ENCODE measurements at regions not wholly inside any gene's neighbourhood (a gene's known extent, or its start where the extent isn't known, plus 50 kb on each side); places are given as distances from the start of the nearest gene placed in this dataset.

DNA sequence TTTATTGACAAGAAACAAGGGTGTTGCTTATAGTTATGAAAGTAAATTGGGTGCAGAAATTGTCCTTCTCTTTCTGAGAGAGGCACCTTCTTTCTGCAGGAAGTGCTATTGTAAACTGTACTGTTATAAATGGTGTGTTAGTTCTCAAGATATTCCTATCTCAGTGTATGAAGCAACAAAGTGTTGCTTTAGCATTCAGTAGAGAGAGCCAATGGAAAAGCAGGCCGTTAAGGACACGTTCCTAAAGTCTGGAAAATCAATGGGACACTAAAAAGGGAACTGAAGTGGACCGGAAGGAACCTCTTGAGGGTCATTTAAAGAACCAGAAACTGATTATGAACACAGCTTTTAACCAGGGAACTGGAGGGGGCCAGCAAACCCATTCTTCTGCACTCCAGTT lies 510.0 kb upstream of the ZEB2 start:
- H3K9me3 ChIP-seq (replicated peaks; ENCODE audit: control insufficient read depth, low read depth, low read length), result no peaks in the 10 kb centered on the region
- H3K27me3 ChIP-seq (ENCODE audit: control insufficient read depth, insufficient read depth, low read length), result no peaks in the 10 kb centered on the region
- no peaks in the 10 kb centered on the region for H3K4me1 ChIP-seq (ENCODE audit: control insufficient read depth, insufficient read depth, low read length)
- H3K4me3 ChIP-seq (ENCODE audit: low read length), result no peak overlapping the region
- DNase-seq, result no peak
- no peaks in the 10 kb centered on the region for H3K36me3 ChIP-seq (ENCODE audit: control insufficient read depth, insufficient read depth, low read length)
- no peak overlapping the region for H3K27ac ChIP-seq (ENCODE audit: low read length)
- 28% methylated on average over 3 of the region's 3 CpGs for WGBS (ENCODE audit: insufficient coverage)

DNA sequence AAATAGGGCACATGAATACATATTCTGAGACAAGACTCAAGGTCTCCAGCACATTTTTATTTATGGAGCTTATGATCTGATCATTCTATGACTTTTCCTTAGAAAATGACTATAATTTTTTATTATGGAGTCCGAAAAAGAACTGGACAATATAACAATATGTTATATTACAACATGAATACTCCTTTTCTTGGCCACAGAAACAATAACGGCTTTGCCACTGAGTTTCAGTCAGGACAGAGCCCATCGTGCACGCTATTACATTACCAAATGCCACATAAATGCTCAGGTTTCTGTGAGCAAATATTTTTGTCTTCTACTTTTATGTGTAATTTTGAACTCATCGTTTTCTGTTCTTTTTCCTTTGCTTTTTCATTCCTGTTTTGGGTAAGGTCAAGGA lies 509.2 kb upstream of the ZEB2 start:
- Histone ChIP-seq H3K36me3 (ENCODE audit: control insufficient read depth, insufficient read depth, low read length) (no peaks in the 10 kb centered on the region), H3K4me1 (ENCODE audit: control insufficient read depth, insufficient read depth, low read length) (no peaks in the 10 kb centered on the region), H3K9me3 (replicated peaks; ENCODE audit: control insufficient read depth, low read depth, low read length) (no peaks in the 10 kb centered on the region), H3K4me3 (ENCODE audit: low read length) (no peak overlapping the region), H3K27ac (ENCODE audit: low read length) (no peak overlapping the region), H3K27me3 (ENCODE audit: control insufficient read depth, insufficient read depth, low read length) (no peaks in the 10 kb centered on the region)
- no CpG with 5 or more reads among the region's 5 CpGs for WGBS (ENCODE audit: insufficient coverage)
- DNase-seq, result no peak

DNA sequence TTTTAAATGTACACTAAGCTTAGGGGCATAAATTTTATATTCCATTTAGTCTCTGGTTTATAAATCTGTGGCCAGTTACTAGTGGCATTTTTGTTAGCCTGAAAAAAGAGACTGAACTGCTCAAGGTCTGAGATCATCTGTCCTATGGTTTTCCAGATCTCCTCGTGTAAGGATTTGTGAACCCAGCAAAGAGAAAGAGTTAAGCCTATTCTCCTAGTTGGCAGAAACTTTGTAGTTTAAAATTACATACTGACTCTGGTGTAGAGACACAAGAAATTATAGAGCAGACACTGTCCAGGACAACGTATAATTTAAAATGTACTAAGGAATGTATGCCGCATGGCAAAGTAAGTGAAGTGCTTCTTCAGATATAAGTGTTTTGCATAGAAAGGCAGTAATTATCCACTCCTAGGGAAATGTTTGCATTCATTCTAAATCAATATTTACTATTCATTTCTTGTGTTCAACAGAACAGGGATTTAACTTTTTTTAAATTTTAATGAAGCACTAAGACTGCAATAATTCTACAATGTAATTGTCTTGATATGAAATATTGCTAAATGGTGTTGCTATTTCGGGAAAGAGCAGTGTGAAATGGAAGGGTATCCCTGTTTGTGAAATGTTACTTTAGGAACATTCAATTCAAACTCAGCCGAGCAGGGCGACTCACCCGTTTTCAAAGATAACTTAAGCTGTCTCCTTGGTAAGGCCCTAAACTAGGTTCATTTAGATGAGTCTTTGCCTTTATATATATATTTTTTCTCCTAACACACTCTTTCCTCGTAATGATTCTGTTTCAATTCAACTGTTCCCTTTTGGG lies 508.4 kb upstream of the ZEB2 start:
- no peak overlapping the region for H3K27ac ChIP-seq (ENCODE audit: low read length)
- no CpG with 5 or more reads among the region's 8 CpGs for WGBS (ENCODE audit: insufficient coverage)
- DNase-seq, result no peak

DNA sequence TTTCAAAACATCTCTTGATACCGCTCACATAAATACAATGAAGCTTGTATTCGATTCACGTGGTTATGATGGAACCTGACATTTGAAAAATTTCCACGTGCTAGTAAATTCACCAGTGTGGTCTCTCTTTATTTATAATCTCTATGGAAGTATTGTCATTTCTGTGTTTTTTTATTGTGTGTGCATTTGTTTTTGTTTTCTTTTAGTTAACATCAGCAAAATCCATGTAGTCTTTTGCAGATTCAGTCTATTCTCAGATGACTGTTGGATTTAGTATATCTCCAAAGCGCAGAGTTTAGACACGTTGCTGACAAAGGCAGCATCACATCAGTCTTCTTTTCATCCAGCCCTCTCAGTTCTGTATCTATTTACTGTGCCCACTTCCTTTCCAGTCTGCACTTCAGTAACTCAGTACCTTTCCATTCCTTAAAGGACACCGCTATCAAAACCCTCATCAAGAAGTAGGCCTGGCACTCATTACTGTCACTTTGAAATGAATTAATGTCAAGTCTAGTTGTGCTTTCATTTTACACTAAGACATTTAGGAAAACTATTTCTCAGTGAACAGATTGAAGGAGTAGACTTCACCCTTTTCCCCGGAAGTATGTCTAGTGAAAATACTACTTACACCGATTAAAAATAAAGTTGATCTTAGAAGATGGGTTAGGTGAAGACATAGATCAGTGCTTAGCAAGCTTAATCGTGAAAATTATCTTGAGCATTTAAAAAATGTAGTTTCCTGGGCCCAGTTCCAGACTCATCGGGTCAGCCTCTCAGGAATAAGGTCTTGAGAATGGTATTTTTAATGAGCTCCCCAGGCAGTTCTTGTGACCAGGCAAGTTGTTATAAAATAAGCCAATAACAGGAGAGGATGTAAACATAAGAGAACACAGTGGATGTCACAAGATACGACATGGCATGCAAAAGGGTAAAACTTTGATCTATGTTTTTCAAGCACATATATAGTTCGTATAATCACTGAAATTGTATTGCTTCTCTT lies 506.8 kb upstream of the ZEB2 start:
- no peaks in the 10 kb centered on the region for H3K9me3 ChIP-seq (replicated peaks; ENCODE audit: control insufficient read depth, low read depth, low read length)
- no peaks in the 10 kb centered on the region for H3K36me3 ChIP-seq (ENCODE audit: control insufficient read depth, insufficient read depth, low read length)
- no peaks in the 10 kb centered on the region for H3K4me1 ChIP-seq (ENCODE audit: control insufficient read depth, insufficient read depth, low read length)
- no peak for DNase-seq
- no peak overlapping the region for H3K27ac ChIP-seq (ENCODE audit: low read length)
- no peaks in the 10 kb centered on the region for H3K27me3 ChIP-seq (ENCODE audit: control insufficient read depth, insufficient read depth, low read length)
- no peak overlapping the region for H3K4me3 ChIP-seq (ENCODE audit: low read length)
- WGBS (ENCODE audit: insufficient coverage), result 19% methylated on average over 3 of the region's 13 CpGs

More for the DNA sequence above, 508.4 kb upstream of the ZEB2 start:
- no peaks in the 10 kb centered on the region for H3K9me3 ChIP-seq (replicated peaks; ENCODE audit: control insufficient read depth, low read depth, low read length)
- H3K27me3 ChIP-seq (ENCODE audit: control insufficient read depth, insufficient read depth, low read length), result no peaks in the 10 kb centered on the region
- no peaks in the 10 kb centered on the region for H3K36me3 ChIP-seq (ENCODE audit: control insufficient read depth, insufficient read depth, low read length)
- no peak overlapping the region for H3K4me3 ChIP-seq (ENCODE audit: low read length)
- no peaks in the 10 kb centered on the region for H3K4me1 ChIP-seq (ENCODE audit: control insufficient read depth, insufficient read depth, low read length)

DNA sequence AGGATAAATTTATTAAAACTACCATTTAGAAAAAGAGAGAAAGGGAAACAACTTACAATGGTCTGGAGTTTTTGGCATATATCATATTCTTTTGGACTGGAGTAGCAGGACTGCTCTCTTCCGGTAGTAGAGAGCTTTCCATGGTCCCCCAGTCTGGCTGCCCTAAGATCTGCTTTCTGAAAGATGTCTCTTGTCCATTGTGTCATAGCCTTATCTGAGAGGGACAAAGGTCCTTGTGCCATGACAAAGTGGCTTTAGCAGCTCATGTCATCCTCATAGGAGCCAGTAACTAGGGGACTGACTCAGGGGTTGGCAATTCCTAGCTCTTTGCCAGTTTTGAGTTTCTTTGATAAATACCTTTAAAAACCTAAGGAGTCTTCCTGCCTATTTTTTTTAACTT lies 505.5 kb upstream of the ZEB2 start:
- H3K36me3 ChIP-seq (ENCODE audit: control insufficient read depth, insufficient read depth, low read length), result no peaks in the 10 kb centered on the region
- no peak overlapping the region for H3K27ac ChIP-seq (ENCODE audit: low read length)
- H3K4me3 ChIP-seq (ENCODE audit: low read length), result no peak overlapping the region
- WGBS (ENCODE audit: insufficient coverage), result 100% methylated on average over 1 of the region's 1 CpG
- no peak for DNase-seq
- H3K4me1 ChIP-seq (ENCODE audit: control insufficient read depth, insufficient read depth, low read length), result no peaks in the 10 kb centered on the region
- no peaks in the 10 kb centered on the region for H3K27me3 ChIP-seq (ENCODE audit: control insufficient read depth, insufficient read depth, low read length)
- no peaks in the 10 kb centered on the region for H3K9me3 ChIP-seq (replicated peaks; ENCODE audit: control insufficient read depth, low read depth, low read length)

DNA sequence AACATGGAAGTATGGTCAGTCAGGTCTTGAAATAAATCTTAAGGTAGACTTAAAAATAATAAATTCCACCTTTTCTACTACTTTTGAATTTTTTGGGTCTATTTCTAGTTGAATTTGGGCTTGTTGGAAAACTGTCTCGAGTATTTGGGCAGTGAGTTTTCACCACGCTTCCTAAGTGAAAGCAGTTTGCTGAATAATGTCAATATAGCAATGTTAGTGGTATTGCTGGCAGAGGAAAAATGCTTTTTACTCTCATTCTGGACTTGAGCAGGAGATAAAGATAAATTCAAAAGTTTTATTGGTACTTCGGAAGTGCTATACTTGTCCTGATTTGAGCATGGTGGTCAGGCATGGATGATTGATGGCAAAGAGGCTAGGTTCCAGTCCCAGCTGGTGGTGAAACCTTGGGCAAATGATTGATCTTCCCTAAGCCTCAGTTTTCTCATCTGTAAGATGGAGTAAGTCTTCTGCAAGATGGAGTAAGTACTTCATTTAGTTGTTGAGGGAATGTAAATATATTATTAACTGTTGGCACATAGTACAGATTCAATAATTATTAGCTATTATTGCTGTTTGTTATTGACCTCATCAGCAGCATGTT lies 503.5 kb upstream of the ZEB2 start:
- H3K36me3 ChIP-seq (ENCODE audit: control insufficient read depth, insufficient read depth, low read length), result no peaks in the 10 kb centered on the region
- no peaks in the 10 kb centered on the region for H3K9me3 ChIP-seq (replicated peaks; ENCODE audit: control insufficient read depth, low read depth, low read length)
- no peak for DNase-seq
- H3K27ac ChIP-seq (ENCODE audit: low read length), result no peak overlapping the region
- H3K4me1 ChIP-seq (ENCODE audit: control insufficient read depth, insufficient read depth, low read length), result no peaks in the 10 kb centered on the region
- 100% methylated on average over 1 of the region's 3 CpGs for WGBS (ENCODE audit: insufficient coverage)
- H3K4me3 ChIP-seq (ENCODE audit: low read length), result no peak overlapping the region
- H3K27me3 ChIP-seq (ENCODE audit: control insufficient read depth, insufficient read depth, low read length), result no peaks in the 10 kb centered on the region

DNA sequence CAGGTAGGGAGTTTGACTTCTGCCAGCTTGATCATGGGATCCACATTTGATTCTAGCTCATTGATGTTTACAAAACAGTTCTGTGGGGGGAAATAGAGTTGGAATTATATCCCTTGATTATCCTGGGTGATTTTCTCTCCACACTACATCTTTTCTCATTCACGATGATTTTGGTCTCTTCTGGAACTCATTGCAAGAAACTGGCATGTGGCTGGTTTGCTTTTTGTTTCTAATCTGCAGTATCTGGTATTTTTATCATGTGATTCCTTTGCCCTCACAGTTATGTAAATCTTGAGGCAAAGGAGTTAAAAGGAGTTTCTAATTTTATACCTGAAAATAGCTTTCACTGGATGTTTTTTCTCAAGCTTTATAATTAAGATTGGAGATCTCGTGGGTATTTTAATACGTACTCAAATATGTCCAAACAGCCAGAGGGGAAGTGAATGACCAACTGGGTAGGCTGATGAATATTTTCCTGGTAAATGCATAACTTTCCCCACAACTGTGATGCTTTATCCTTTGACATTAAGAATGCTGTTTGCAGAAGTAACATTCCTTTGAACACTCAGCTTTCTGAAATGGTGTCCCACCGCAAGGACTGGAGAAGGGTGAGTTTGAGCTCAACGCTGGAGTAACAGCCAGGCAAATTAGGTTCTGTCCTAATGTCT lies 502.9 kb upstream of the ZEB2 start:
- no peak for DNase-seq
- H3K9me3 ChIP-seq (replicated peaks; ENCODE audit: control insufficient read depth, low read depth, low read length), result no peaks in the 10 kb centered on the region
- H3K36me3 ChIP-seq (ENCODE audit: control insufficient read depth, insufficient read depth, low read length), result no peaks in the 10 kb centered on the region
- H3K27me3 ChIP-seq (ENCODE audit: control insufficient read depth, insufficient read depth, low read length), result no peaks in the 10 kb centered on the region
- no peaks in the 10 kb centered on the region for H3K4me1 ChIP-seq (ENCODE audit: control insufficient read depth, insufficient read depth, low read length)
- no peak overlapping the region for H3K27ac ChIP-seq (ENCODE audit: low read length)
- no CpG with 5 or more reads among the region's 5 CpGs for WGBS (ENCODE audit: insufficient coverage)
- no peak overlapping the region for H3K4me3 ChIP-seq (ENCODE audit: low read length)

DNA sequence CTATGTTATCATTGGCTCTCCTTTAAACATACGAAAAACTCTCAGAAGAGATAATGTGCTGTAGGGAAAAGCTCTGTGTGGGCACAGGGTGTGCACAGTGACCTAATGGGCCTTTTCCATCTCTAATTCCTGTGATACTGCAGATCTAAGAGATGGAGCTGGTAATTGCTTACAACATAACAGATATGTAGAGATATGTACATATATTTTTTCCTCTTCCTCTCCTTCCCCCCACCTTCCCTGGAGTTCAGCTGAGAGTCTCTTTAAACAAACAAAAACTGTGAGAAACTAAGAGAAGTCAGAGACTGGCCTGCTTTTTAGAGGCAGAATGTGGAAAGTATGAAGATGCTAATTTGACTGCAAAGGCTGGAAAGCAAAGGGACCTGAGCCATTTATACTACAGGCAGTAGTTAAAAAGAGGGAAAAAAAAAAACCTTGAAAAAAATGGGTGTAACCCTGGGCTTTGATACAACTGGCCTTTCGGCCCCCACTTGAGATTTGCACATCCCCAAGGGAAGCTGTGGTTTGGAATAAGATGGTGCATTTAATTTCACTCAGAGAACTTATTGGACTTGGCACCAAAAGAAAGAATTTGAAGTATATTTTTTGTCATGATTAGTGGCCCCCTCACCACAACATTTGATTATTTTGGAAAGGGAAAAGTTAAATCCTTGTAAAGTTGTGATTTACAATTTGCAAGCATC lies 502.2 kb upstream of the ZEB2 start:
- DNase-seq, result peak; percentile 40
- Histone ChIP-seq H3K27ac (ENCODE audit: low read length) (no peak overlapping the region), H3K4me3 (ENCODE audit: low read length) (no peak overlapping the region), H3K4me1 (ENCODE audit: control insufficient read depth, insufficient read depth, low read length) (no peaks in the 10 kb centered on the region), H3K27me3 (ENCODE audit: control insufficient read depth, insufficient read depth, low read length) (no peaks in the 10 kb centered on the region), H3K36me3 (ENCODE audit: control insufficient read depth, insufficient read depth, low read length) (no peaks in the 10 kb centered on the region), H3K9me3 (replicated peaks; ENCODE audit: control insufficient read depth, low read depth, low read length) (no peaks in the 10 kb centered on the region)
- 80% methylated on average over 1 of the region's 2 CpGs for WGBS (ENCODE audit: insufficient coverage)

DNA sequence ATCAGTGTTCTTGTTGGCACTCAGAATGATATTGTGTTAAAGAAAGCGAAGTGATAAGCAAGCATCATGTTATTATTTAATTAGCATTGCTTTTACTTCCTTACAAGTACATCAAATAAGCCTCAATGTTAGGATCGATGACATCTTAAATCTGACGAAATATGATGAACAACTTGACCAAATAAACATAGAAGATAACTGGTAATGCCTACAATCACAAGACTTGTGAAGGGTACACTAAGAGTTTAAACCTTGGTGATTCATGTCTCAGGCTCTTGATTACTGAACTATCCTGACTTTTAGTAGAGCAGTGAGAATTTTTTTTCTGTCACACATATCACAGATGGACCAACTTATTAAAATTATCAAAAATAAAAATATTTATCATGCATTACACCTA lies 500.8 kb upstream of the ZEB2 start:
- Histone ChIP-seq H3K4me3 (ENCODE audit: low read length) (no peak overlapping the region), H3K9me3 (replicated peaks; ENCODE audit: control insufficient read depth, low read depth, low read length) (no peaks in the 10 kb centered on the region), H3K4me1 (ENCODE audit: control insufficient read depth, insufficient read depth, low read length) (no peaks in the 10 kb centered on the region), H3K27ac (ENCODE audit: low read length) (no peak overlapping the region), H3K27me3 (ENCODE audit: control insufficient read depth, insufficient read depth, low read length) (no peaks in the 10 kb centered on the region), H3K36me3 (ENCODE audit: control insufficient read depth, insufficient read depth, low read length) (no peaks in the 10 kb centered on the region)
- DNase-seq, result no peak
- WGBS (ENCODE audit: insufficient coverage), result no CpG with 5 or more reads among the region's 3 CpGs

Measured in muscle of leg (tissue), 3 donors.